Caco-2 (cell line): ENCODE measurements at regions not wholly inside any gene's neighbourhood (a gene's known extent, or its start where the extent isn't known, plus 50 kb on each side); places are given as distances from the start of the nearest gene placed in this dataset.
"Not testable (repeated sequence)": the region's sequence is repeated elsewhere in the genome, so short reads cannot be mapped to it uniquely, and the experiment has no call there.

Source experiments
- BruUV-seq: library from RNA; stranded (reverse); fragments of 400-500 nt; replicated peaks from 2 replicates; lab custom pipeline; 2021; lab: Mats Ljungman, UMichigan
- CTCF ChIA-PET: fragments of 300-600 bp; sonication (Branson Sonifier 250); formaldehyde crosslinking; loops from one replicate; lab custom pipeline; 2022; ENCODE audit warnings: antibody characterized with exemption; lab: Charles Lee
- POLR2A ChIA-PET: fragments of 300-600 bp; sonication (Branson Sonifier 250); formaldehyde crosslinking; loops from one replicate; lab custom pipeline; 2022; ENCODE audit warnings: antibody characterized with exemption; lab: Charles Lee
- DNase-seq, 2 experiments: peaks; one replicate each; pipeline versions ENCODE4 v3.0.0 to v3.0.0-alpha.2; 2020 to 2022
- H3K27me3 ChIP-seq: replicated peaks from 2 replicates; pipeline ENCODE4 v1.6.0; 2011; ENCODE audit warnings: low read length; ENCODE audit not compliant: control insufficient read depth, insufficient read depth
- H3K36me3 ChIP-seq: 2 replicates; pipeline ENCODE4 v1.5.1; 2011; ENCODE audit warnings: low read length; ENCODE audit not compliant: control insufficient read depth, insufficient read depth
- H3K4me1 ChIP-seq: fragments of 250-450 bp; sonication (Bioruptor Pico); 2 replicates; pipeline ENCODE4 v1.5.1; 2020; ENCODE audit warnings: mild to moderate bottlenecking
- H3K4me3 ChIP-seq: 2 replicates; pipeline ENCODE4 v1.5.1; 2011; ENCODE audit warnings: low read depth, mild to moderate bottlenecking, control low read depth, low read length
- H3K9me3 ChIP-seq: fragments of 250-450 bp; sonication (Bioruptor Pico); 2 replicates; pipeline ENCODE4 v1.5.1; 2020; ENCODE audit warnings: mild to moderate bottlenecking, moderate library complexity
- H3K27ac Mint-ChIP-seq: one replicate; pipeline ENCODE4 v1.8.0; 2022; ENCODE audit warnings: mixed read lengths; ENCODE audit not compliant: unreplicated experiment
- H3K27me3 Mint-ChIP-seq: one replicate; pipeline ENCODE4 v1.8.0; 2022; ENCODE audit warnings: mixed read lengths; ENCODE audit not compliant: insufficient read depth, unreplicated experiment
- H3K36me3 Mint-ChIP-seq: one replicate; pipeline ENCODE4 v1.8.0; 2022; ENCODE audit warnings: mild to moderate bottlenecking, mixed read lengths; ENCODE audit not compliant: insufficient read depth, unreplicated experiment
- H3K4me1 Mint-ChIP-seq: one replicate; pipeline ENCODE4 v1.8.0; 2022; ENCODE audit warnings: low read depth, mixed read lengths; ENCODE audit not compliant: unreplicated experiment
- H3K4me3 Mint-ChIP-seq: one replicate; pipeline ENCODE4 v1.8.0; 2022; ENCODE audit warnings: mild to moderate bottlenecking, moderate library complexity, mixed read lengths; ENCODE audit not compliant: unreplicated experiment
- H3K9me3 Mint-ChIP-seq: one replicate; pipeline ENCODE4 v1.8.0; 2022; ENCODE audit warnings: mixed read lengths; ENCODE audit not compliant: unreplicated experiment
- intact Hi-C: fragments of 100-400 bp; cut with micrococcal nuclease; formaldehyde crosslinking; loops from one replicate; pipeline ENCODE4 v1.10.0; 2022; ENCODE audit not compliant: unreplicated experiment

DNA sequence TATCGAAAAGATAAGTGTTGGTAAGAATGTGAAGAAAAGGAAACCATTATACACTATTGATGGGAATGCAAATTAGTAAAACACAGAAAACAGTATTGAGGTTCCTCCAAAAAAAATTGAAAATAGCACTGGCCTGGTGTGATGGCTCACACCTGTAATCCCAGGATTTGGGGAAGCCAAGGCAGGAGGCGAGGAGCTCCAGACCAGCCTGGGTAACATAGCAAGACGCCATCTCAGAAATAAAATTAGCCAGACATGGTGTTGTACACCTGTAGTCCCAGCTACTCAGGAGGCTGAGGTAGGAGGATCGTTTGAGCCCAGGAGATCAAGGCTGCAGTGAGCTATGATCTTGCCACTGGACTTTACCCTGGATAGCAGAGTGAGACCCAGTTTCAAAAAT, 5303.4 kb upstream of the TPTE start:
- CTCF ChIA-PET, BruUV-seq, H3K4me1 Mint-ChIP-seq, H3K4me3 ChIP-seq, POLR2A ChIA-PET, H3K27me3 ChIP-seq, DNase-seq, H3K4me3 Mint-ChIP-seq, H3K27me3 Mint-ChIP-seq, H3K4me1 ChIP-seq, H3K27ac Mint-ChIP-seq, H3K36me3 Mint-ChIP-seq, H3K36me3 ChIP-seq, H3K9me3 ChIP-seq, intact Hi-C loops: not testable (repeated sequence)
- peaks cover 22% of the 10 kb centered on the region for H3K9me3 Mint-ChIP-seq

DNA sequence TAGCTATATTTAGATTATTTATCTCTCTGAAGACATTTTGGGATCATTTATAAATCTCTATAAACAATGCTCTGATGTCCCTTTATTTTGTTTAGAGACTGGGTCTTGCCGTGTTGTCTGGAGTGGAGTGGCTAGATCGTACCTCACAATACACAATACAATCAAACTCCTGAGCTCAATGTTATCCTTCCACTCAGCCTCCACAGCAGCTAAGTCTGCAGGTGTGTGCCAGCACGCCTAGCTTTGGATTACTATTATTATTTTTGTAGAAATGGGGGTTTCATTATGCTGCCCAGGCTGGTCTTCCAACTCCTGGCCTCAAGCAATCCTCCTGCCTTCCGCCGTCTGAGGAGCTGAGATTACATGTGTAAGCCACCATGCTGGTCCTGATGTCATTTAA, 5301.4 kb upstream of the TPTE start:
- H3K36me3 Mint-ChIP-seq, H3K9me3 ChIP-seq, H3K4me1 Mint-ChIP-seq, POLR2A ChIA-PET, H3K27ac Mint-ChIP-seq, H3K4me1 ChIP-seq, H3K4me3 Mint-ChIP-seq, intact Hi-C loops, DNase-seq, H3K27me3 Mint-ChIP-seq, H3K27me3 ChIP-seq, H3K4me3 ChIP-seq, H3K36me3 ChIP-seq, CTCF ChIA-PET, BruUV-seq: not testable (repeated sequence)
- H3K9me3 Mint-ChIP-seq, result peaks cover 22% of the 10 kb centered on the region

DNA sequence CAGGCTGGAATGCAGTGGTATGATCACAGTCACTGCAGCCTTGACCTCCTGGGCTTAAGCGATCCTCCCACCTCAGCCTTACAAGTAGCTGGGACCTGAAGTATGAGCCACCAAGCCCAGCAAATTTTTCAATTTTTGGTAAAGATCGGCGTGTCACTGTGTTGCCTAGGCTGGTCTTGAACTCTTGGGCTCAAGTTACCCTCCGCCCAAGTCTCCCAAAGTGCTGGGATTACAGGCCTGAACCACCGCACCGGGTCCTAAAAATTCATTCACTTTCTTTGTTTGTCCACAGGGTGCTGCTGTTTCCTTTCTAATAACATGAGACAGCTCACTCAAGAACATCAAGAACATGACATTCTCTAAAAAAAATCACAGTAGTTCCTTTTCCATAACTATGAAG, 5300.9 kb upstream of the TPTE start:
- H3K36me3 Mint-ChIP-seq, H3K4me1 ChIP-seq, H3K27me3 Mint-ChIP-seq, H3K27ac Mint-ChIP-seq, H3K4me3 Mint-ChIP-seq, H3K27me3 ChIP-seq, intact Hi-C loops, H3K4me1 Mint-ChIP-seq, H3K9me3 ChIP-seq, CTCF ChIA-PET, BruUV-seq, POLR2A ChIA-PET, H3K4me3 ChIP-seq, H3K36me3 ChIP-seq: not testable (repeated sequence)
- H3K9me3 Mint-ChIP-seq, result peaks cover 22% of the 10 kb centered on the region
- peak in 1 of 2 experiments; percentile 38 for DNase-seq

DNA sequence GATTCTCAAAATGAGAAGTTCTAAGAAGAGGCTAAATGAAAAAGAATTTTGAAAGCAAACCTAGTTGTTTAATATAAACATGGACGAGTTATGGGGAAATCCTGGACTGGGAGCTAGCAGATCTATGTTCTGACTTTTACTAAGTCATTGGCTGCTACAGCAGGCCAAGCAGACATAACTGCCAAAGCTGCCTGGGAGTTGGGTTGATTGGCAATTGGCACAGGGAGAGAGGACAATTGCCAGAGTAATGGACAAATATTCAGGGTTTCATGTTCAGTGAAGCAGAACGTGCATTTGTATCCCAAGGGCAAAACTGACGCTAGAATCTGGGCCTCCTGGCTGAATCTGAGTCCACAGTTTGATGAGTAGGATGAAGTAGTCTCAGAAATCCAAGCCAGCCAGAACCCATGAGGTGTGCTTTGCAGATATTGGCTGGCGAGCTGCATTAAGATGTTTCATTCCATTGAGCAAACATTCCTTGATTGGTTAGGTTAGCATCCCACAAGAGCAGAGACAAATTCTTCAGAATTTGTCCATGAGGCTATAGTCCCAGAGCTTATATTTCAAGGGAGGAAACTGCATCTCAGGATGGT, 5299.8 kb upstream of the TPTE start:
- H3K4me1 Mint-ChIP-seq, result not testable (repeated sequence)

DNA sequence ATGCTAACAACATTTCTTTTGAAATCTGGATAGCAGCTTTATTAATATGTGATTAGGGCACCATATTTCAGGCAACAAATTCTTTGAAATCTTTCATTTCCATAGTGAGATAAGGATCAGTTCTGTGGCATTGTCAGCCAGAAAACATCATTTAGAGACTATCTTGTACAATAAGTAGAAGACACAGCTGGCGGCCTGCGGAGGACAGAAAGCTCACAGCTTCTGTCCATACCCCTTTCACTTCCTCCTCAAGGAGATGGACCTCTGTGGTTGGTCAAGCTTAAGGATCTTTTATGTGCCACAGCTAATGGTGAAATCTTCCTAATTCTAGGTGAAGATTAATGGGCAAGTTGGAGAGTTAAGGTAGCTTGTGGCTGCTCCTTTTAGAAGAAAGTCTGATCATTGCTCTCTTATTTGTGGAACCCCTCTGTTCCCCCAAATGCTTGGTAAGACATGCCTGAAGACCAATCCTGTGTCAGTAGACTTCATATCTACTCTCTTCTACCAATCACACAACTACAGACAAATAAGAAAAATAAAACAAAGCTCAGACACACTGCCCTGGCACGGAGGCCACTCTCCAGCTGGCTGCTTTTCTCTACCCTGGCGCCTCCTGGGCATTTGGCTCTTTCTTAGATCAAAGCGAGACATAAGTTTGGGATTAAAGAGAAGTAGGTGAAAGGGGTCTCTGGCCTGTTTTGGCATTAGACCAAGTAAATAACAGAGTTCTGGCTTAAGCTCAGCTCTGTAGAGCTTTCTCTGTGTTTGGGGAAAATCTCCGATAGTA, 5298.2 kb upstream of the TPTE start:
- H3K4me1 Mint-ChIP-seq, H3K4me1 ChIP-seq, BruUV-seq, H3K4me3 Mint-ChIP-seq, H3K36me3 ChIP-seq, H3K27ac Mint-ChIP-seq, H3K4me3 ChIP-seq, H3K27me3 ChIP-seq, CTCF ChIA-PET, H3K27me3 Mint-ChIP-seq, H3K9me3 ChIP-seq, intact Hi-C loops, H3K36me3 Mint-ChIP-seq, DNase-seq, POLR2A ChIA-PET: not testable (repeated sequence)
- peaks cover 34% of the 10 kb centered on the region for H3K9me3 Mint-ChIP-seq

More for the DNA sequence above, 5299.8 kb upstream of the TPTE start:
- intact Hi-C loops, H3K4me1 ChIP-seq, H3K4me3 ChIP-seq, H3K4me3 Mint-ChIP-seq, BruUV-seq, H3K36me3 Mint-ChIP-seq, DNase-seq, H3K27me3 ChIP-seq, H3K27me3 Mint-ChIP-seq, POLR2A ChIA-PET, H3K27ac Mint-ChIP-seq, H3K36me3 ChIP-seq, H3K9me3 ChIP-seq, CTCF ChIA-PET: not testable (repeated sequence)
- peaks cover 23% of the 10 kb centered on the region for H3K9me3 Mint-ChIP-seq

DNA sequence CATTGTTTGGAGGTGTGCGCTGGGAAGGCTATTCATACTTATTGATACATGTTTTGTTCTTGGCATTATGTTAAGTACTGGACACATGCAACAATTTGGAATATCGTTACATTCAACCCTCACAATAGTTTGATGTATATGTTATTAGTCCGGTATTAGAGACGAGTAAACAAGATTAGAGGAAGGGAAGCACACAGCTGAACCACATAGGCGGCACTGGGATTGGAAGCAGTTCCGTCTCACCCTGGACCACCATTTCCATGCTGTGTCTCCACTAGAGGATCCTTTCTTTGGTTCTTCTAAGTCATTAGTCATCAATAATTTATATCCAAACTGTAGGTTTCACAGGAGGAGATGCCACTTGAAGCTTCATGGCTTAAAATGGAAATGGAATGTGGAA, 5297.2 kb upstream of the TPTE start:
- intact Hi-C loops, H3K27ac Mint-ChIP-seq, H3K4me1 Mint-ChIP-seq, H3K27me3 ChIP-seq, H3K36me3 Mint-ChIP-seq, H3K36me3 ChIP-seq, DNase-seq, BruUV-seq, H3K9me3 ChIP-seq, H3K4me3 Mint-ChIP-seq, POLR2A ChIA-PET, CTCF ChIA-PET, H3K4me1 ChIP-seq, H3K4me3 ChIP-seq, H3K27me3 Mint-ChIP-seq: not testable (repeated sequence)
- H3K9me3 Mint-ChIP-seq, result peaks cover 31% of the 10 kb centered on the region

DNA sequence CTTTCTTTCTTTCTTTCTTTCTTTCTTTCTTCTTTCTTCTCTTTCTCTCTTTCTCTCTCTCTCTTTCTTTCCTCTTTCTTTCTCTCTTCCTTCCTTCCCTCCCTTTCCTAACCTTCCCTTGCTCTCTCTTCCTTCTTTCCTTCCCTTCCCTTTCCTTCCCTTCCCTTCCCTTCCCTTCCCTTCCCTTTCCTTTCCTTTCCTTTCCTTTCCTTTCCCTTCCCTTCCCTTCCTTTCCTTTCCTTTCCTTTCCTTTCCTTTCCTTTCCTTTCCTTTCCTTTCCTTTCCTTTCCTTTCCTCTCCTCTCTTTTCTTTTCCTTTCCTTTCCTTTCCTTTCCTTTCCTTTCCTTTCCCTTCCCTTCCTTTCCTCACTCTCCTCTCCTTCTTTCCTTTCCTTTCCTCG, 5294.1 kb upstream of the TPTE start:
- CTCF ChIA-PET, H3K27me3 ChIP-seq, H3K4me3 Mint-ChIP-seq, H3K4me1 Mint-ChIP-seq, H3K36me3 ChIP-seq, H3K36me3 Mint-ChIP-seq, H3K27me3 Mint-ChIP-seq, POLR2A ChIA-PET, H3K4me3 ChIP-seq, H3K9me3 ChIP-seq, BruUV-seq, DNase-seq, intact Hi-C loops, H3K4me1 ChIP-seq, H3K27ac Mint-ChIP-seq: not testable (repeated sequence)
- peaks cover 22% of the 10 kb centered on the region for H3K9me3 Mint-ChIP-seq
